ENCODE measurements at regions not wholly inside any gene's neighbourhood (a gene's known extent, or its start where the extent isn't known, plus 50 kb on each side); places are given as distances from the start of the nearest gene placed in this dataset.
"Not testable (repeated sequence)": the region's sequence is repeated elsewhere in the genome, so short reads cannot be mapped to it uniquely, and the experiment has no call there.

- no peak for DNase-seq
These were observed 2032.3 kb downstream of the EFNA5 start for GRCh38 chr5:105638437-105638836.

- DNase-seq: no peak
These were observed 2038.7 kb downstream of the EFNA5 start for GRCh38 chr5:105632043-105632442.

GRCh38 chr5:105630803-105631202 lies 2039.9 kb downstream of the EFNA5 start:
- DNase-seq: no peak

GRCh38 chr5:105619725-105620124 lies 2051.0 kb downstream of the EFNA5 start:
- DNase-seq: no peak

- no peak for DNase-seq
These were observed 2053.1 kb downstream of the EFNA5 start for GRCh38 chr5:105617436-105618215.

GRCh38 chr5:105616599-105616998 lies 2054.0 kb upstream of the NUDT12 start:
- no peak for DNase-seq

DNA sequence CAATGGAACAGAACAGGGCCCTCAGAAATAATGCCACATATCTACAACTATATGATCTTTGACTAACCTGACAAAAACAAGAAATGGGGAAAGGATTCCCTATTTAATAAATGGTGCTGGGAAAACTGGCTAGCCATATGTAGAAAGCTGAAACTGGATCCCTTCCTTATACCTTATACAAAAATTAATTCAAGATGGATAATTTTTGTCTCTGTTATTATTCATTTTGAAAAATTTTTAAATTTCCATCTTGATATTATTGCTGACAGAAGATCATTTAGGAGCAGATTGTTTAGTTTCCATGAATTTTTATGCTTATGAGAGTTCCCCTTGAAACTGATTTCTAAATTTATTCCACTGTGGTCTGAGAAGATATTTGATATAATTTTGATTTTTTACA lies 2039.8 kb upstream of the NUDT12 start:
- DNase-seq: not testable (repeated sequence)

DNA sequence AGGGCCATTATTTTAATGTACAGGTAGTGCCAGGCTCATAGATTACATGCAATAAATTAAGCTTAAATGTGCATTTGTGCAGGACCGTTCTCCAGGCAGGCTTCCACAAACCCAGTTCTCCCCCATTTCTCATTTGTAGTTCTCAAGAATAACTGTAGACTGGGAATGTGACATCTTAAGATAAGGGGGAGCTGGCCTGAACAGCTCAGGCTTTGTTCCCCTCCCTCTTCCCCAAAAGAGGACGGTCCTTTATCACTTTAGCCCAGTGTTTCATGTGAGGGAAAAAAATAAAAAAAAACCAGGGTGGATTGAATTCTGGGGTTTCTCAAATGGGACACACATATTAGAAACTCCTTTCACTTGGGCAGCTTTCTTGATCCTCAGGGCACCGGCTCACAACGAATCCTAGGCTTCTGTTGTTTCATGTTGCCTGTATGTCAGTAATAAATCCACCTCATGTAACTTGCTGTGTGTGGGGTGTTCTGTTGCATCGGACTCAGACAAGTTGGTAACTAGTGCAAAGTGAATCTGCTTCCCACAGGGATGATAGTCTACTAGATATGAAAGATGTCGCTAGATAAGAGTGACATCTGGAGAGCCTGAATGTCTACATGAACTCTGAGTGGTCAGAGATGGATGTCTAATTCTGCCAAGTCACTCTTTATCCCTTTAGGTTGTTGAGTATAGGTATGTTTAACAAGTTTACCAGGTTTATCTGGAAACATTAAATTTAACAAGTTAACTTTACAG lies 2030.6 kb upstream of the NUDT12 start:
- no peak for DNase-seq

- DNase-seq: no peak
These were observed 2025.5 kb upstream of the NUDT12 start for GRCh38 chr5:105587963-105588662.

DNA sequence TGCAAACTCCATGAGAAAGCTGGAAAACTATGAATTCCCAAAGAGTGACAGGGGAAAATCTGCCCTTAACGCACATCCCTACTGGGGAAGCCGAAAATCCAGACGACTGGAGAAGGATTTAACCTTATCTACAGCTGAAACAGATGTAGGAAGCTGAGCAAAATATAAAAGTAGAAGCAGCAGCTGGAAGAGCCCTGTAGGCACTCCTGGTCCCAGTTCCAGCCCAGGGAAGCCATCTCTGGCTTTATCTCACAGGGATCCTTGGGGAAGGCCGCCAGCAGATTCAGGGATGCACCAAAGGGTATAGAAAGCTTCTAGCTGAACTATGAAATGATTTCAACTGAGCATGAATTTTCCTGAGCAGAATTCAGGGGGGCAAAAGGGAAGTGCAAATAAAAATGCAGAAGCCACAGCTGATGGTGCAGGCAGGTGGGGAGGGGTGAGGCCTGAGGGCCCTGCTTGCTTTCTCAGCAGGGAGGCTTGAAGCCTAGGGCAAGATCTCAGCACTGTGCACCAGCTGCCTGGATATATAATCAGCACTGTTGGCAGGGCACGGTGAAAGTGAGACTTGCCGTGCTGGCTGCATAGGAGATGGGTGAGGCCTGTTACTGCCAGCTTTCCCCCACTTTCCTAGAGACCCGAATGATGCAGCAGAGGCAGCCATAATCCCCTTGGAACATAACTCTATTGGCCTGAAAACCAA lies 2019.5 kb upstream of the NUDT12 start:
- no peak for DNase-seq

GRCh38 chr5:105573575-105573974 lies 2011.0 kb upstream of the NUDT12 start:
- no peak for DNase-seq

DNA sequence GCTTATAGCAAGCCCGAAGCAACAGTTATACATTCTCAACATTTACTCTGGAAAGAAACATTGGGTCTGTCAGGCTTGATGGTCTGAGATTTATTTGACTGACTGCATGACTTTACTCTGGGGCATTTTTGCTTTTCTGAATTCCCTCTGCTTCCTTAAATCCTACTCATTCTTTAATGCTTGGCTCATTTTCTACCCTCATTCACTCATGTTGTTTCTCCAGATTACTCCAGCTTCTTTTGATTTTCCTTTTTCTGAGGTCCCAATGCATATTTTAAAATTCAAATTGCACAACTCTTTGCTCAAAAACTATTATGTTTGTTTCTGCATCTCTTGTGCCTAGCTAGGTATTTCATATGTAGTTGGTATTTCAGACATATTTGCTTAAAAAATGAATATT lies 2002.9 kb upstream of the NUDT12 start:
- no peak for DNase-seq

- DNase-seq: no peak
These were observed 2001.3 kb upstream of the NUDT12 start for GRCh38 chr5:105563842-105564241.

- DNase-seq: no peak
These were observed 1992.1 kb upstream of the NUDT12 start for GRCh38 chr5:105554568-105555169.

DNA sequence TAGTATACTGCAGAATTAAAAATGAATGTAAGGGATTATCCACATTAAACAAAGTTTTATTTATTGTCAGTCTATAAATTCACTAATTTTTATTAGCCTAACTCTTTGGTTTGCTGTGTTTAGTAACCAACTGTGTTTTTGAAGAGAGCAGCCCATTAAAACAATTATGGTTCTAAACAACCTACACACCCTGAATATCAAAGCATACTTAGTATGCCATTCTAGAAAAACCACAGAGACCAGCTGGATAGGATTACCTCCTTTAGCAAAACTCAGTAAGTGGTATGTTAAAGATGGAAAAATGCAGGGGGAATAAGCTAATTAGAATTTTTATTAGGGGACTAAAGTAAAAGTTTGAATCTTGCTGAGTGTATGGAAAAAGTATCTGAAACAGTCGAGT lies 1981.7 kb upstream of the NUDT12 start:
- DNase-seq: no peak

- DNase-seq: no peak
These were observed 1974.1 kb upstream of the NUDT12 start for GRCh38 chr5:105536675-105537074.

- DNase-seq: no peak
These were observed 1968.2 kb upstream of the NUDT12 start for GRCh38 chr5:105530716-105531261.

GRCh38 chr5:105529851-105530250 lies 1967.3 kb upstream of the NUDT12 start:
- no peak for DNase-seq

DNA sequence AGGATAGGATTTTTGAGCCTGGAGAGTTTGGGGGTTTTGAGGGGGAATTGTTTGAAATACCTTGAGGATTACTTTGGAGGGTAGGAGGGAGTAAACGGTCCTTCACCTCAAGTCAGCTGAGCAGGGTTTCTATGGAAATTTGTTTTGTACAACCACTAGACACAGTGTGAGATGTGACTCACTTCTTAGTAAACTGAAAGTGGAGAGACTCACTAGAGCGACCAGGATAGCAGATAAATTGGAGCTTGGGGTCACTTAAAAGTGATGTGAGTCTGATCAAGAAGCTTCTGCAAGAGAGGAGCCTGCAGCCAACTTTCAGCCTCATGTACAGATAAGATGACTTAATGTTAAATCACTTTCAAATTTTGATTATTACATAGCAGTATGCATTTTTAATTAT lies 1945.9 kb upstream of the NUDT12 start:
- DNase-seq: no peak

- no peak for DNase-seq
These were observed 1944.2 kb upstream of the NUDT12 start for GRCh38 chr5:105506692-105507277.

All from anterior cingulate cortex (tissue), 58 donors.